NCI-H2029 treated with DMSO at 0.1 percent for 48 hours (cell line): ENCODE measurements at regions not wholly inside any gene's neighbourhood (a gene's known extent, or its start where the extent isn't known, plus 50 kb on each side); places are given as distances from the start of the nearest gene placed in this dataset.

Experiments used
- DNase-seq: peaks from one replicate; lab custom pipeline; 2025; lab: John Stamatoyannopoulos, UW

GRCh38 chr14:97299661-97300060 is 502.5 kb downstream of the VRK1 start:
- no peak for DNase-seq

DNA sequence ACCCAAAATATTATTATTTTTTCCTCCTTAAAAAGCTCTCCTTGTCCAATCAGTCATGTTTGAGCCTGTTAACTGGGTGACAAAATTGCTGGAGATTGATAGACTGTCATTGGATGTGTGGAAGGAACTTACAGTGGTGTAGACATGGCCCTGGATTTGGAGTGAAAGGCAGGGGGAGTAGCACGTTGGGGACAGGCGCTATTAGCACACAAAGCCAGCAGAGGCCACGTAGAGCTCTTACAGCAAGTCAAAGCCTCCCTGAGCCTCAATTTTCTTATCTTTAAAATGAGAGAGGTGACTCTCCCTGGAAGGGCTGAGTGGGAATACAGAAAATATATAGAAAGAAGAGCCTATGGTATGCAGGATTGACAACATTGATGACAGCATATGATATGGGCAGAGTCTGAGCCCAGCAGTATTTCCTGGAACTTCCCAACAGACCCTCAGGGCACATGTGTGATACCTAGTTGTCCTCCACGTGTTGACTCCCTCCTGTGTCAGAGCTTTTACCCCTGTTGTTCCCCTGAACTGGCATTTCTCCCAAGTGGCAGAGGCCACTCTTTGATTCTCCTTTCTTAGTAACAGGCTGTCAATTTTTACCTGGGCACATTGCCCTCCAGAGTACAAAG is 504.9 kb downstream of the VRK1 start:
- no peak for DNase-seq

- no peak for DNase-seq
Observed at GRCh38 chr14:97306133-97306759, 509.1 kb downstream of the VRK1 start.

GRCh38 chr14:97306760-97307246 is 509.6 kb downstream of the VRK1 start:
- DNase-seq: no peak

DNA sequence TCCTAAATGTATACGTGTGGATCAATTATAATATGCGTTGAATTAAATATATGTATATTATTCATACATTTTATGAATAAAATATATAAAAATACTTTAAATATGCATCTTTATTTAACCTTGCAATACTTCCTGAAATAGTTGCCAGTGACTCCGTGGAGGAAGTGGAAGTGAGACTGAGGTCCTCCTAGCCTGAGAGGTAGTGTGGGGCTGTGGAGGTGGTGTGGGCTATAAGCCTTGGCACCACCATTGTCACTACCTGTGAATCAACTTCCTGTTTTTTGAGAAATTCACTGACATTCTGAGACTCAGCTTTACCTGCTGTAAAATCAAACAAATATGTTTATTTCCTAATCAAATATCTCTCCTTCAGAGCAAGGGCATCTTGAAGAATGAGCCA is 514.2 kb downstream of the VRK1 start:
- no peak for DNase-seq

DNA sequence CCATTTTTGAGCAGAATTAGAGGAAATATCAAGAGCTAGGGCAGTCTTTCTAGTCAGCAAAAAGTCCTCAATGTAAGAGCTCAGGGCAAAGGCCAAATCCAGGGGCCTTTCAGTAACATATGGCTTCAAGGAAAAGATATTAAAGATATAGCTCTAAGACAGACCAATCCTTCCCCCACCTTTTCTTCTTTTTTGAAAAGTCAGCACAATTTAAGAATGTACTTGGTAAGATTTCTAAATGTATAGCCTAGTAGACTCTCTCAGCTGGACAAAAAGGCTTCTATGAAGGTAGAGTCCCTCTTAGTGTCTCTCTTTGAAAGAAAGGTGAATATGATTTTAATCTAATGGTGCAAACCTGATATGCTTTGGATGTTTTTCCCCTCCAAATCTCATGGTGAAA is 515.7 kb downstream of the VRK1 start:
- no peak for DNase-seq

GRCh38 chr14:97315790-97316189 is 518.6 kb downstream of the VRK1 start:
- DNase-seq: no peak

DNA sequence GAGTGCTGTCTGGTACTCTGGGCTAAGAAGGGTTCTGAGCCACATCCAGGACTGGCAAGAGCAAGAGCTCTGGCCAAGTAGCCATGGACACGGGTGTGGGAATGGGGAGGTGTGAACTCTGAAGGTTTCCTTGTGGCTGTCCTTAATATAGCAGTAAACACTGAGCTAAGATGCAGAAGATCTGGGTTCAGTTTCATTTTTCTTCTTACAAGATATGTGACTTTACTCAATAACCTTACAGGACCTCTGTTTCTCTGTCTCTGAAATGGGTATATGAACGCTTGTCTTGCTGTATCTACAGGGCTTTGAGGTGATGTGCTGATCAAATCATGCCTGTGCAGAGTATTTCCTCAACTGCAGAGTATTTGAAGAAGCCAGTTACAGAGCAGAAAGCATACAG is 521.2 kb downstream of the VRK1 start:
- DNase-seq: no peak

GRCh38 chr14:97319691-97320090 is 522.5 kb downstream of the VRK1 start:
- DNase-seq: no peak

DNA sequence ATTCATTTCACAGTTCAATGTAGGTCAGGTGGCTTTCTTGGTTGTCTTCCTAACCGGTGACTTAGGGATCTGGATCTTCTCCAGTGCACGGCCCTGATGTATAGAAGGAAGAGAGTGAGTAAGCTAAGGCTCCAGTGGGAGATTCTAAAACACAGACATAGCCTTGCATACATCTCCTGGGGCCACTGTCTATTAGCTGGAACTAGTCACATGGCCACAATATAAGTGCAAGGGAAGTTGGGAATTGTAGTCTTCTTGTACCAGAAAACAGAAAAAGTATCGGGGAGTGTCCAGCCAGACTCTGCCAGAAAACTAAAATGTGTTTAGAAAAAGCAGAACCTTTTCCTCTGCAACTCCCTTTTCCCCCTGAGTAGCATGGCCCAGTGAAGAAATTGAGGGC is 531.6 kb downstream of the VRK1 start:
- DNase-seq: no peak

GRCh38 chr14:97329701-97330100 is 532.5 kb downstream of the VRK1 start:
- no peak for DNase-seq

GRCh38 chr14:97331058-97331457 is 533.9 kb downstream of the VRK1 start:
- DNase-seq: no peak

GRCh38 chr14:97331526-97331925 is 534.3 kb downstream of the VRK1 start:
- no peak for DNase-seq

- no peak for DNase-seq
Observed at GRCh38 chr14:97336179-97336578, 539.0 kb downstream of the VRK1 start.

DNA sequence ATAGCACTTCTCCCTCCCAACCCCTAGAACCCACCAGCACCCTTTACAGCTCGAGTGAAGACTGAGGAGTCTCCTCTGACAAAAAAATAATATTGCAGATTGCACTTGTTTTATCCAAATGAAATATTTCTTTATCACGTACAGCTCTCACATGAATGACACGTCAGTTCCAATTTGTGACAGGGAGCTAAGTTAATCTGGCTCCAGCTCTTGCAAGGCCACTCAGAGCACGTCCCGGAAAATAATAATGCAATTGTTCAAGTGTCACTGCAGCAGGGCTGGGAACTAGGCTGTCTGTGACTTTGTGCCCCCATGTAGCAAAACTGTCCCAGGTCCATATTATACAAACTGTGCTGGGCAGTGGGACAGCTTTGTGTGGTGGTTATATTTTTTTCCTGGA is 539.6 kb downstream of the VRK1 start:
- no peak for DNase-seq

DNA sequence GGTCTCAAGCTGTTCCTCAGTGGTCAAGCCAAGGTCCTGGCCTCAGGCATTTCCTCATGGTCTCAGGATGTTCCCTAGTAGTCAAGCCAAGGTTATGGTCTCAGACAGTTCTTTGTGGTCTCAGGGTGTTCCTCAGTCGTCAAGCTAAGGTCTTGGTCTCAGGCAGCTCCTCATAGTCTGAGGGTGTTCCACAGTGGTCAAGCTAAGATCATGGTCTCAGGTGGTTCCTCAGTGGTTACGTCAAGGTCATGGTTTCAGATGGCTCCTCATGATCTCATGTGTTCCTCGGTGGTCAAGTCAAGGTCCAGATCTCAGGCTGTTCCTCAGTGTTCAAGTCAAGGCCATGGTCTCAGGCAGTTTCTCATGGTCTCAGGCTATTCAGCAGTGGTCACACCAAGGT is 540.1 kb downstream of the VRK1 start:
- no peak for DNase-seq

GRCh38 chr14:97337670-97338069 is 540.5 kb downstream of the VRK1 start:
- no peak for DNase-seq

GRCh38 chr14:97344666-97345065 is 547.5 kb downstream of the VRK1 start:
- no peak for DNase-seq

DNA sequence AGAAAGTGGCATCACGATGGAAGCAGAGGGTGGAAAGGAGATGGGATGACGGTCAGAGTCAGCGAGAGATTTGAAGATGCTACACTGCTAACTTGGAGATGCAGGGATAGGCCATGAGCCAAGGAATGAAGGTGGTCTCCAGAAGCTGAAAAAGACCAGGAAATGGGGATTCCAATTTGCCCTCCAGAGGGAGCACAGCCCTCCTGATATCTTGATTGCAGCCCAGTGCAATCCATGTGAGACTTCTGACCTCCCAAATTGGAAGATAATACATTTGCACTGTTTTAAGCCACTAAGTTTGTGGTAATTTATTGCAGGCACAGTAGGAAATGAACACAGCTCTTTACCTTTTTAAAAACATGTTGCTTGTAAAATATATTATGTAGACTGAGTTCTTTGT is 549.5 kb downstream of the VRK1 start:
- DNase-seq: no peak

- no peak for DNase-seq
Observed at GRCh38 chr14:97349463-97349862, 552.3 kb downstream of the VRK1 start.

DNA sequence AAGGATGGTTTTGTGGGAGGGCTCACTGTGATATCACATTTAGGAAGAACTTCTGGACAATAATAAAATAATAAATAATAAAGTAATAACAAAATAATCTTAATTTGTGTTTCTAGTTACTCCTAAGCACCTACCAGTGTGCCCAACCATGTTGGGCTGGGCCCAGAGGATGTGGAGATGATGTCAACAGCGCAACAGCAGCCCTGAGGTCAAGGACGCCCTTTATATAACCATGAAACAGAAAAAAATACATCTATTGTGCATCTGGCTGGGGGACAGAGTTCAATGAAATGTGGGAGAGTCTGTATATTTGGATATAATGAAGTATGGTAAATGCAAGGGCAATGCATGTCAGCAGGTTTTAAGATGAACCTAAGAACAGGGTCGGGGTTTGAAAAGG is 552.8 kb downstream of the VRK1 start:
- DNase-seq: no peak

GRCh38 chr14:97350415-97350814 is 553.2 kb downstream of the VRK1 start:
- DNase-seq: no peak

DNA sequence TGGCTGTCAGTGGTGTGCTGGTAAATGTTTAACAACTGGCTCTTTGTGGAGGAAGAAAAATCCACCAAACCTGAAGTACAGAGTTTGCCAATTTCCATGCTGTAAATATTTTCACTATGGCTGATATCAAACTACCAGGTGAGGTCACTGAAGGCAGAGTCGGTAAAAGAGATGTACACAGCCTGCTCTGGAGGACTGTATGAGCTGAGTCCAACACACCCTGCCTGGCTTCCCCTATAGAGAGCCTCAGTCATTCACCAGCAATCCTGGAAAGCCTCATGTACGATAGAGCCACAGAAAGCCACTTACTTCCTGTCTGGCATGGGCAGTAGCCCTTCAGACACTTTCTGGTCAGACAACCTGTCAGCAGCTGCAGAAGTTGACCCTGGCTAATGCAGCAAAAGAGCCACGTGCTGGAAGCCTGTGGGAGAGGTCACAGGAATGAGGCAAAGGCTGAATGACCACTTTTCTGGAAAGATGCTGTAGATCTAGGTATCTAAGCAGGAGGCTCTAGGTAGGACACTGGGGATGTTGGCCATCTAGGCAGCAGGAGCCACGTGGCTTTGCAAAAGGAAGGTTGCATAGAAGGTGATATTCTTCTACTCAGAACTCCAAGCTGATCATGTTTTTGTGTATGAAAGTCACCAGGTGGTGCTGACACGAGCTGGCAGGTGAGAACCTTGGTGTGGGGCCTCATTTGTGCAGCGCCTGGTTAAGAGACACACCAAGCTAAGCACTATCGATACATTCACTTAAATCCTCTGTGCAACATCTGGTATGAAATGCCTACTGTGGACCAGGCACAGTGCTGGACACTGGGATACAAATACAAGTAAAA is 553.9 kb downstream of the VRK1 start:
- DNase-seq: no peak
